ENCODE measurements at regions not wholly inside any gene's neighbourhood (a gene's known extent, or its start where the extent isn't known, plus 50 kb on each side); places are given as distances from the start of the nearest gene placed in this dataset. TPM values are rescaled to one million over a fixed set of nuclear protein-coding genes. Genes with fewer than 3 reads are reported as not detected.

DNA sequence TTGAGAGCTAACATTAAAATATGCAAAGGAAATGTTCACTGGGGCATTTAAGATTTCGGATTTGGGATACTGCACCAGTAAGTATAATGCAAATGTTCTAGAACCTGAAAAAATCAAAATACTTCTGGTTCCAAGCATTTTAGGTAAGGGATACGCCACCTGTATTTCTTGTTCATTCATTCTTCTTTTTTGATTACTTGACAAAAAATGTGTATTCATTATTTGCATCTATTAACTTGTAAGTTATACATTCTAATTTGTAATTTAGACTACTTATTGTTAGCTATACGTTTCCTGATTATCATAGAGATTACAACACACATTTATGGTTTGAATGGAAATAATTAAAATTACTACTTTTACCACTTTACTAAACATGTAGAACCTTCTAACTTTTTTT is 486.9 kb downstream of the SOX5 start:
- DNase-seq (ENCODE audit: low spot score): no peak

DNA sequence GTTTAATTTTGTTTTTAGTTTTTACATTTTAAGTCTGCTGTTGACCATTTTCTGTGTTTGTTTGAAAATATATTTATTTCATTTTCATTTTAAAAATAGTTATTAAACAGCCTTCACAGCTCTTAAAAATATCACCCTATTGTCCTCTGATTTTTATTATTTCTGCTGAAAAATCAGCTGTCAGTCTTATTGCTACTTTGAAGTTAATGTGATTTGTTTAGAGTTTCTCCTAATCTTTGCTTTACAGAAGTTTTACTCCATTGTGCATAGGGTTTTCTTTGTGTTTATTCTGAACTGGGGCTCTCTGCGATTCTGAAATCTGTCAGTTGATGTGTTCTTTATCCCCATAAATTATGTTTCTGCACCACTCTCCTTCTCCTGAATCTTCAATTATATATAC is 486.3 kb downstream of the SOX5 start:
- no peak for DNase-seq (ENCODE audit: low spot score)

- DNase-seq (ENCODE audit: low spot score): no peak
Measured at GRCh38 chr12:23464241-23464812, 485.1 kb downstream of the SOX5 start.

- no peak for DNase-seq (ENCODE audit: low spot score)
Measured at GRCh38 chr12:23472329-23472971, 477.0 kb downstream of the SOX5 start.

DNA sequence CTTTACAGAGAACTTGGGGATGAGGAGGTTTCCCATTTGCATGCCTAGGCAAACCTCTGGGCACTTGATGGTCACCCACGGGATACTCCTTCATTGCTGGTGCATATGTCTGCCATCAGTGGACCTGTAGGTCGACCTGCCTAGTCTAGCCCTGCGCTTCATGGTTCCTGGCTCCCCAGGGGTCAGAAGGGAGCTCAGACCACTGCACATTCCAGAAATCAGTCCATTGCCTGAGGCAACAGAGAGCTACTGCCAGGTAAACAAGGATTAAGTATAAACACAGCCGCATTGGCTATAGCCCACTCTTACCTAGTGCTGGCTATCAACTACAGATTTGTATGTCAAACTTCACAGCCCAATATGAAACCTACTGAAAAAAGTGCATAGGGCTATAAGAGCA is 476.4 kb downstream of the SOX5 start:
- DNase-seq (ENCODE audit: low spot score): no peak

DNA sequence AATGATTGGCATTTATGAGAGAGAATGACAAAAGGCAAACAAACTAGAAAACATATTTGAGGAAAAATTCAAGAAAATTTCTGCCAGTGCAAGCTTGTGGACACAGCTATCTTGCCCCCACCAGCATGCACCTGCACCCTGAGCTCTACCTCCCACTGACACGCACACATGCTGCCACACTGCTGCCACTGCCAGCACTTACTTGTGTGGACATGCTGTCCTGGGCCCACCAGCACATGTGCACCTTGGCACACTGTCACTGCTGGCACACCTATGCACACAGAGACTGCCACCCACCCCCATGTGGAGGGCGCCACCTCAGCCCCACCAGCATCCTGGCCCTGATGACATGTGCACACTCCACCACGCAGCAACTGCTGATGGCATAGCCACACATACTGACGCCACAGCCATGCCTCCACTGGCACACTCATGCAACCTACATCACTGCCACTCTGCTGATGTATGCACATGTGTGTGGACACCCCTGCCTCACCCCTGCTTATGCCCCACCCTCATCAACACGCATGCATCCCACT is 475.0 kb downstream of the SOX5 start:
- DNase-seq (ENCODE audit: low spot score): no peak

Small RNA genes in the stretch of these regions (small RNA-seq; reads per million reads assigned to genes)
- not detected for gene AC087258.2
